Fibroblast of lung (primary cell): ENCODE measurements at regions not wholly inside any gene's neighbourhood (a gene's known extent, or its start where the extent isn't known, plus 50 kb on each side); places are given as distances from the start of the nearest gene placed in this dataset.

Experiments used
- DNase-seq, 2 donors: peaks; one replicate each; pipeline versions ENCODE4 v3.0.0 to v3.0.0-alpha.2; 2010; ENCODE audit warnings: low read depth in 2 of 2
- H2AFZ ChIP-seq: 2 replicates; pipeline ENCODE4 v1.5.1; 2012; ENCODE audit warnings: low read length, control low read depth, inconsistent platforms
- H3K27ac ChIP-seq: 2 replicates; pipeline ENCODE4 v1.5.1; 2011; ENCODE audit warnings: low read length, control low read depth; ENCODE audit not compliant: insufficient read depth
- H3K27me3 ChIP-seq: 2 replicates; pipeline ENCODE4 v1.5.1; 2011; ENCODE audit warnings: mild to moderate bottlenecking, low read length; ENCODE audit not compliant: control insufficient read depth, insufficient read depth
- H3K36me3 ChIP-seq: 2 replicates; pipeline ENCODE4 v1.5.1; 2011; ENCODE audit warnings: low read length; ENCODE audit not compliant: control insufficient read depth, insufficient read depth
- H3K4me1 ChIP-seq: 2 replicates; pipeline ENCODE4 v1.5.1; 2011; ENCODE audit warnings: low read length; ENCODE audit not compliant: control insufficient read depth, insufficient read depth; ENCODE audit errors: extremely low read depth
- H3K4me2 ChIP-seq: 2 replicates; pipeline ENCODE4 v1.5.1; 2011; ENCODE audit warnings: low read length, control low read depth; ENCODE audit not compliant: insufficient read depth; ENCODE audit errors: extremely low read depth
- H3K4me3 ChIP-seq, 4 experiments: fragments of 200-600 bp in 1 of 4; sonication (generic) in 1 of 4; replicated peaks in 1 of 4; 2 replicates each; pipeline ENCODE4 v1.5.1; 2011 to 2016; ENCODE audit warnings: low read length in 4 of 4, low read depth in 3 of 4, mild to moderate bottlenecking in 3 of 4, control low read depth in 2 of 4, inconsistent platforms in 1 of 4, mixed read lengths in 1 of 4; ENCODE audit not compliant: insufficient read depth in 1 of 4; ENCODE audit errors: control extremely low read depth in 1 of 4
- H3K79me2 ChIP-seq: 2 replicates; pipeline ENCODE4 v1.5.1; 2012; ENCODE audit warnings: mild to moderate bottlenecking, low read length, inconsistent platforms; ENCODE audit not compliant: control insufficient read depth, insufficient read depth
- H3K9ac ChIP-seq: 2 replicates; pipeline ENCODE4 v1.5.1; 2011; ENCODE audit warnings: mild to moderate bottlenecking, low read length, control low read depth; ENCODE audit not compliant: insufficient read depth
- H3K9me3 ChIP-seq: 2 replicates; pipeline ENCODE4 v1.5.1; 2012; ENCODE audit warnings: low read depth, low read length; ENCODE audit not compliant: control insufficient read depth, insufficient read depth
- H4K20me1 ChIP-seq: 2 replicates; pipeline ENCODE4 v1.5.1; 2011; ENCODE audit warnings: low read length; ENCODE audit not compliant: control insufficient read depth, insufficient read depth; ENCODE audit errors: extremely low read depth
- CTCF ChIP-seq, 2 donors: IDR thresholded peaks in 1 of 2; conservative IDR thresholded peaks in 1 of 2; 1 replicate in 1 of 2; 2 replicates in 1 of 2; pipeline ENCODE4 v1.5.1; 2011 to 2012; ENCODE audit warnings: low read length in 2 of 2, control low read depth in 1 of 2, inconsistent platforms in 1 of 2, low read depth in 1 of 2, mild to moderate bottlenecking in 1 of 2
- EZH2 ChIP-seq: IDR thresholded peaks from 2 replicates; pipeline ENCODE4 v1.5.1; 2012; ENCODE audit warnings: low read length, control low read depth, mild to moderate bottlenecking; ENCODE audit errors: missing control alignments

GRCh38 chr1:14468751-14469150 is 129.7 kb upstream of the KAZN start:
- H3K79me2 ChIP-seq, result no peaks in the 10 kb centered on the region
- H3K4me2 ChIP-seq, result no peak overlapping the region
- H3K36me3 ChIP-seq, result no peaks in the 10 kb centered on the region
- no peaks in the 10 kb centered on the region for H3K4me1 ChIP-seq
- TF ChIP-seq EZH2 (no peak), CTCF (conservative IDR thresholded peaks at IDR 0.05 in 1 of 2, IDR thresholded peaks at IDR 0.05 in 1 of 2; ENCODE audit: low read depth in 1 of 2, low read length in 2 of 2) (no peak)
- no peak for DNase-seq
- no peaks in the 10 kb centered on the region for H3K27me3 ChIP-seq
- no peaks in the 10 kb centered on the region for H4K20me1 ChIP-seq
- no peak overlapping the region for H3K9ac ChIP-seq
- no peak overlapping the region for H2AFZ ChIP-seq
- H3K27ac ChIP-seq, result no peak overlapping the region
- H3K9me3 ChIP-seq, result no peaks in the 10 kb centered on the region
- H3K4me3 ChIP-seq, result no peak overlapping the region

- Histone ChIP-seq H3K27ac (no peak overlapping the region), H3K4me1 (peaks cover under 1% of the 10 kb centered on the region), H3K4me3 (no peak overlapping the region), H3K36me3 (no peaks in the 10 kb centered on the region), H2AFZ (no peak overlapping the region), H3K27me3 (no peaks in the 10 kb centered on the region), H3K9ac (no peak overlapping the region), H4K20me1 (no peaks in the 10 kb centered on the region), H3K4me2 (no peak overlapping the region), H3K9me3 (no peaks in the 10 kb centered on the region), H3K79me2 (no peaks in the 10 kb centered on the region)
- TF ChIP-seq CTCF (conservative IDR thresholded peaks at IDR 0.05 in 1 of 2, IDR thresholded peaks at IDR 0.05 in 1 of 2; ENCODE audit: low read depth in 1 of 2, low read length in 2 of 2) (no peak), EZH2 (no peak)
- DNase-seq, result no peak
These were observed 127.7 kb upstream of the KAZN start for GRCh38 chr1:14470802-14471201.

GRCh38 chr1:14474856-14475255 is 123.6 kb upstream of the KAZN start:
- TF ChIP-seq CTCF (conservative IDR thresholded peaks at IDR 0.05 in 1 of 2, IDR thresholded peaks at IDR 0.05 in 1 of 2; ENCODE audit: low read depth in 1 of 2, low read length in 2 of 2) (no peak), EZH2 (no peak)

More at GRCh38 chr1:14474856-14475255, 123.6 kb upstream of the KAZN start:
- peaks cover 2% of the 10 kb centered on the region for H3K4me1 ChIP-seq
- no peak overlapping the region for H3K4me2 ChIP-seq
- H2AFZ ChIP-seq, result no peak overlapping the region
- no peaks in the 10 kb centered on the region for H3K79me2 ChIP-seq
- H4K20me1 ChIP-seq, result no peaks in the 10 kb centered on the region
- no peak overlapping the region for H3K9ac ChIP-seq
- H3K9me3 ChIP-seq, result no peaks in the 10 kb centered on the region
- no peaks in the 10 kb centered on the region for H3K36me3 ChIP-seq
- no peak overlapping the region for H3K4me3 ChIP-seq
- no peak overlapping the region for H3K27ac ChIP-seq
- no peaks in the 10 kb centered on the region for H3K27me3 ChIP-seq
- no peak for DNase-seq
